ENCODE measurements at regions not wholly inside any gene's neighbourhood (a gene's known extent, or its start where the extent isn't known, plus 50 kb on each side); places are given as distances from the start of the nearest gene placed in this dataset.
"Not testable (repeated sequence)": the region's sequence is repeated elsewhere in the genome, so short reads cannot be mapped to it uniquely, and the experiment has no call there.

- no peak for TF ChIP-seq CTCF (IDR thresholded peaks at IDR 0.05; ENCODE audit: low read depth, low read length)
- H3K4me3 ChIP-seq (replicated peaks in 1 of 2; ENCODE audit: low read depth in 2 of 2, low read length in 2 of 2), result no peak overlapping the region
- DNase-seq (ENCODE audit: low read depth in 2 of 2), result no peak
Observed at GRCh38 chr2:67095121-67095520, 302.0 kb upstream of the ETAA1 start.

GRCh38 chr2:67096886-67097285 is 300.2 kb upstream of the ETAA1 start:
- TF ChIP-seq CTCF (IDR thresholded peaks at IDR 0.05; ENCODE audit: low read depth, low read length), result no peak
- H3K4me3 ChIP-seq (replicated peaks in 1 of 2; ENCODE audit: low read depth in 2 of 2, low read length in 2 of 2), result no peak overlapping the region
- DNase-seq (ENCODE audit: low read depth in 2 of 2), result no peak

- TF ChIP-seq CTCF (IDR thresholded peaks at IDR 0.05; ENCODE audit: low read depth, low read length), result no peak
- DNase-seq (ENCODE audit: low read depth in 2 of 2), result no peak
- no peak overlapping the region for H3K4me3 ChIP-seq (replicated peaks in 1 of 2; ENCODE audit: low read depth in 2 of 2, low read length in 2 of 2)
Observed at GRCh38 chr2:67103157-67103556, 294.0 kb upstream of the ETAA1 start.

GRCh38 chr2:67108231-67108630 is 288.9 kb upstream of the ETAA1 start:
- DNase-seq (ENCODE audit: low read depth in 2 of 2), result no peak
- TF ChIP-seq CTCF (IDR thresholded peaks at IDR 0.05; ENCODE audit: low read depth, low read length), result no peak
- H3K4me3 ChIP-seq (replicated peaks in 1 of 2; ENCODE audit: low read depth in 2 of 2, low read length in 2 of 2), result no peak overlapping the region

- no peak for TF ChIP-seq CTCF (IDR thresholded peaks at IDR 0.05; ENCODE audit: low read depth, low read length)
- DNase-seq (ENCODE audit: low read depth in 2 of 2), result no peak
- no peak overlapping the region for H3K4me3 ChIP-seq (replicated peaks in 1 of 2; ENCODE audit: low read depth in 2 of 2, low read length in 2 of 2)
Observed at GRCh38 chr2:67124531-67124930, 272.6 kb upstream of the ETAA1 start.

- H3K4me3 ChIP-seq (replicated peaks in 1 of 2; ENCODE audit: low read depth in 2 of 2, low read length in 2 of 2), result no peak overlapping the region
- DNase-seq (ENCODE audit: low read depth in 2 of 2), result peak; percentile 33 to 50
- TF ChIP-seq CTCF (IDR thresholded peaks at IDR 0.05; ENCODE audit: low read depth, low read length), result no peak
Observed at GRCh38 chr2:67130531-67131256, 266.4 kb upstream of the ETAA1 start.

- DNase-seq (ENCODE audit: low read depth in 2 of 2), result no peak
- H3K4me3 ChIP-seq (replicated peaks in 1 of 2; ENCODE audit: low read depth in 2 of 2, low read length in 2 of 2), result no peak overlapping the region
- TF ChIP-seq CTCF (IDR thresholded peaks at IDR 0.05; ENCODE audit: low read depth, low read length), result no peak
Observed at GRCh38 chr2:67131257-67131609, 265.9 kb upstream of the ETAA1 start.

- not testable (repeated sequence) for DNase-seq (ENCODE audit: low read depth in 2 of 2); H3K4me3 ChIP-seq (replicated peaks in 1 of 2; ENCODE audit: low read depth in 2 of 2, low read length in 2 of 2)
Observed at GRCh38 chr2:67132441-67132940, 264.6 kb upstream of the ETAA1 start.
